HepG2 (cell line): ENCODE measurements at regions not wholly inside any gene's neighbourhood (a gene's known extent, or its start where the extent isn't known, plus 50 kb on each side); places are given as distances from the start of the nearest gene placed in this dataset.

Experiments
- ARID5B ChIP-seq: IDR thresholded peaks from 2 replicates; pipeline ENCODE4 v1.4.0; 2020; ENCODE audit warnings: mild to moderate bottlenecking, missing genetic modification reagents
- ASH2L ChIP-seq: fragments of 300-600, 200-600 bp; sonication (generic); IDR thresholded peaks from 2 replicates; pipeline ENCODE4 v1.7.0; 2017; ENCODE audit warnings: low read depth, mild to moderate bottlenecking, moderate library complexity, mixed read lengths, low read length; ENCODE audit not compliant: insufficient read length
- ATF6 ChIP-seq: sonication (generic); formaldehyde crosslinking; conservative IDR thresholded peaks from 2 replicates; pipeline ENCODE4 v1.4.0; 2020; ENCODE audit warnings: missing genetic modification reagents
- ETV6 ChIP-seq: sonication (generic); formaldehyde crosslinking; conservative IDR thresholded peaks from 2 replicates; pipeline ENCODE4 v1.4.0; 2020; ENCODE audit warnings: missing genetic modification reagents
- FOXA1 ChIP-seq, 2 experiments: fragments of 450-650 bp in 1 of 2; sonication (generic) in 1 of 2; formaldehyde crosslinking in 1 of 2; IDR thresholded peaks; 2 replicates each; pipeline versions ENCODE4 v1.4.0 to v1.6.1; 2016 to 2020; ENCODE audit warnings: missing genetic modification reagents in 1 of 2
- IKZF4 ChIP-seq: sonication (generic); formaldehyde crosslinking; IDR thresholded peaks from 2 replicates; pipeline ENCODE4 v1.5.1; 2020; ENCODE audit warnings: borderline replicate concordance, mild to moderate bottlenecking, low read depth, missing genetic modification reagents; ENCODE audit errors: not compliant biosample characterization
- IKZF5 ChIP-seq: IDR thresholded peaks from 2 replicates; pipeline ENCODE4 v1.6.1; 2018; ENCODE audit warnings: missing genetic modification reagents, mild to moderate bottlenecking, missing compliant biosample characterization
- MIXL1 ChIP-seq: IDR thresholded peaks from 2 replicates; pipeline ENCODE4 v1.6.1; 2016
- MTA1 ChIP-seq: sonication (generic); formaldehyde crosslinking; IDR thresholded peaks from 2 replicates; pipeline ENCODE4 v1.4.0; 2020; ENCODE audit warnings: missing genetic modification reagents, mild to moderate bottlenecking, borderline replicate concordance
- MTF1 ChIP-seq: sonication (generic); formaldehyde crosslinking; IDR thresholded peaks from 2 replicates; pipeline ENCODE4 v1.5.0; 2020; ENCODE audit warnings: missing genetic modification reagents
- NAIF1 ChIP-seq: sonication (generic); formaldehyde crosslinking; IDR thresholded peaks from 2 replicates; pipeline ENCODE4 v1.5.0; 2020; ENCODE audit warnings: mild to moderate bottlenecking, missing genetic modification reagents, borderline replicate concordance
- NFKB2 ChIP-seq: sonication (generic); formaldehyde crosslinking; IDR thresholded peaks from 2 replicates; pipeline ENCODE4 v1.4.0; 2020; ENCODE audit warnings: missing genetic modification reagents, borderline replicate concordance
- NFYC ChIP-seq: IDR thresholded peaks from 2 replicates; pipeline ENCODE4 v1.6.1; 2016; ENCODE audit warnings: missing genetic modification reagents, missing compliant biosample characterization
- PPARG ChIP-seq: conservative IDR thresholded peaks from 2 replicates; pipeline ENCODE4 v1.6.1; 2016; ENCODE audit warnings: missing biosample characterization, missing genetic modification reagents
- RBM39 ChIP-seq: fragments of 200-400 bp; formaldehyde crosslinking; IDR thresholded peaks from one replicate; pipeline ENCODE4 v1.6.1; 2018; ENCODE audit warnings: antibody characterized with exemption, mild to moderate bottlenecking, low read depth, low read length; ENCODE audit not compliant: poor library complexity, severe bottlenecking
- REL ChIP-seq: sonication (generic); formaldehyde crosslinking; conservative IDR thresholded peaks from 2 replicates; pipeline ENCODE4 v1.8.0; 2022; ENCODE audit warnings: mild to moderate bottlenecking, missing genetic modification reagents, moderate library complexity
- SMC3 ChIP-seq: IDR thresholded peaks from 2 replicates; pipeline ENCODE4 v1.6.1; 2011; ENCODE audit warnings: low read length, improper control_type of control experiment
- SRSF4 ChIP-seq: fragments of 200-400 bp; formaldehyde crosslinking; IDR thresholded peaks from one replicate; pipeline ENCODE4 v1.6.1; 2018; ENCODE audit warnings: mild to moderate bottlenecking, low read depth, low read length, moderate library complexity; ENCODE audit not compliant: poor library complexity, severe bottlenecking
- ZBTB7B ChIP-seq: sonication (generic); formaldehyde crosslinking; IDR thresholded peaks from 2 replicates; pipeline ENCODE4 v1.4.0; 2020; ENCODE audit warnings: missing genetic modification reagents
- ZKSCAN8 ChIP-seq: IDR thresholded peaks from 2 replicates; pipeline ENCODE4 v1.6.1; 2016; ENCODE audit warnings: borderline replicate concordance, missing genetic modification reagents, missing compliant biosample characterization
- ZNF224 ChIP-seq: sonication (generic); formaldehyde crosslinking; IDR thresholded peaks from 2 replicates; pipeline ENCODE4 v1.5.0; 2020; ENCODE audit warnings: mild to moderate bottlenecking, missing genetic modification reagents
- ZNF329 ChIP-seq: sonication (generic); formaldehyde crosslinking; IDR thresholded peaks from 2 replicates; pipeline ENCODE4 v1.9.0; 2021; ENCODE audit warnings: low read depth, mild to moderate bottlenecking, missing genetic modification reagents
- ZNF333 ChIP-seq: sonication (generic); formaldehyde crosslinking; IDR thresholded peaks from 2 replicates; pipeline ENCODE4 v1.4.0; 2020; ENCODE audit warnings: mild to moderate bottlenecking, missing genetic modification reagents, borderline replicate concordance
- ZNF644 ChIP-seq: IDR thresholded peaks from 2 replicates; pipeline ENCODE4 v1.6.1; 2016; ENCODE audit warnings: low read depth
- ZNF883 ChIP-seq: sonication (generic); formaldehyde crosslinking; IDR thresholded peaks from 2 replicates; pipeline ENCODE4 v1.5.1; 2020; ENCODE audit warnings: mild to moderate bottlenecking, missing genetic modification reagents; ENCODE audit errors: not compliant biosample characterization
- ZSCAN12 ChIP-seq: sonication (generic); formaldehyde crosslinking; IDR thresholded peaks from 2 replicates; pipeline ENCODE4 v1.9.0; 2021; ENCODE audit warnings: mild to moderate bottlenecking, missing genetic modification reagents

GRCh38 chr18:67386032-67386431, 130.5 kb downstream of the DSEL start (continued):
- TF ChIP-seq ARID5B (CRISPR knock-in tag) (peak; percentile 95), ZNF644 (CRISPR knock-in tag) (peak; percentile 58; the same call in 1 of the 2 replicates), ZBTB7B (CRISPR knock-in tag) (peak; percentile 87), IKZF5 (peak; percentile 51; the same call in 1 of the 2 replicates), FOXA1 (IDR thresholded peaks at IDR 0.05) (no peak), FOXA1 (CRISPR knock-in tag; IDR thresholded peaks at IDR 0.05) (peak; percentile 51), SRSF4 (no peak), ZNF224 (CRISPR knock-in tag) (no peak), IKZF4 (no peak), MTF1 (no peak), REL (CRISPR knock-in tag) (no peak), ZNF333 (no peak), ZNF883 (no peak), MTA1 (CRISPR knock-in tag) (no peak), ASH2L (peak; percentile 43), NAIF1 (CRISPR knock-in tag) (no peak), MIXL1 (peak; percentile 45; the same call in 1 of the 2 replicates), SMC3 (no peak), ZKSCAN8 (CRISPR knock-in tag) (no peak), NFYC (CRISPR knock-in tag) (no peak), RBM39 (no peak), NFKB2 (CRISPR knock-in tag) (no peak), ZSCAN12 (CRISPR knock-in tag) (no peak), ATF6 (CRISPR knock-in tag) (no peak), ETV6 (CRISPR knock-in tag) (no peak), PPARG (CRISPR knock-in tag) (no peak), ZNF329 (CRISPR knock-in tag) (no peak)
